ENCODE measurements at regions not wholly inside any gene's neighbourhood (a gene's known extent, or its start where the extent isn't known, plus 50 kb on each side); places are given as distances from the start of the nearest gene placed in this dataset.

GRCh38 chr9:30120666-30121065 is 2263.8 kb upstream of the ACO1 start:
- intact Hi-C loops (cut with micrococcal nuclease): no loop called here
- no peaks in the 10 kb centered on the region for H3K9me2 ChIP-seq (ENCODE audit: insufficient read depth)
- ChIA-PET CTCF (no interaction called here), POLR2A (no interaction called here), RAD21 (ENCODE audit: low non-redundant PET in 1 of 2, low total read pairs in 2 of 2, uncharacterized antibody in 2 of 2, unreplicated experiment in 2 of 2) (no interaction called here)
- H3K27ac ChIP-seq (ENCODE audit: low read depth, low read length): no peak overlapping the region
- no peak overlapping the region for H3K4me2 ChIP-seq (ENCODE audit: low read length)
- no peaks in the 10 kb centered on the region for H3K4me1 ChIP-seq (ENCODE audit: control insufficient read depth in 1 of 2, insufficient read depth in 2 of 2, low read length in 2 of 2)
- H3K9ac ChIP-seq (ENCODE audit: low read length): no peak overlapping the region
- H3K79me2 ChIP-seq (ENCODE audit: insufficient read depth, low read length): no peaks in the 10 kb centered on the region
- no peak for TF ChIP-seq POLR2A (IDR thresholded peaks at IDR 0.05; ENCODE audit: borderline replicate concordance, extremely low read depth, insufficient read depth, insufficient read length)
- TF ChIP-seq MAX (IDR thresholded peaks at IDR 0.05): no peak
- no peak for TF ChIP-seq ATF3 (IDR thresholded peaks at IDR 0.05)
- TF ChIP-seq CBX3 (IDR thresholded peaks at IDR 0.05; ENCODE audit: low read depth): no peak
- no peak for TF ChIP-seq SRF (IDR thresholded peaks at IDR 0.05; ENCODE audit: low read depth)
- TF ChIP-seq CEBPB (IDR thresholded peaks at IDR 0.05; ENCODE audit: low read depth): no peak
- TF ChIP-seq SIN3A (IDR thresholded peaks at IDR 0.05; ENCODE audit: low read depth): no peak
- no peak for TF ChIP-seq ZFX (IDR thresholded peaks at IDR 0.05)
- no peak for TF ChIP-seq POLR2AphosphoS5 (IDR thresholded peaks at IDR 0.05; ENCODE audit: low read depth, low read length)
- TF ChIP-seq ELF1 (IDR thresholded peaks at IDR 0.05; ENCODE audit: borderline replicate concordance, low read depth): no peak
- TF ChIP-seq CTCF (IDR thresholded peaks at IDR 0.05 in 2 of 3, conservative IDR thresholded peaks at IDR 0.05 in 1 of 3; ENCODE audit: borderline replicate concordance in 1 of 3, insufficient read depth in 1 of 3, low read depth in 2 of 3, low read length in 2 of 3): no peak
- no peak overlapping the region for H3K4me3 ChIP-seq (replicated peaks in 1 of 2; ENCODE audit: low read depth in 1 of 2, low read length in 2 of 2)
- no peaks in the 10 kb centered on the region for H3K9me3 ChIP-seq (ENCODE audit: control insufficient read depth in 1 of 2, insufficient read depth in 1 of 2, low read depth in 1 of 2, low read length in 2 of 2)
- no peak for DNase-seq (ENCODE audit: low read depth, low spot score)
- no peaks in the 10 kb centered on the region for H4K20me1 ChIP-seq (ENCODE audit: insufficient read depth)
- no TSS peak for BruUV-seq (replicated peaks)
- ATAC-seq: no peak
- H3K36me3 ChIP-seq (ENCODE audit: control insufficient read depth in 1 of 2, insufficient read depth in 2 of 2, low read length in 2 of 2): no peaks in the 10 kb centered on the region
- H3K27me3 ChIP-seq (ENCODE audit: insufficient read depth, low read length): no peaks in the 10 kb centered on the region
- no peak overlapping the region for H2AFZ ChIP-seq (ENCODE audit: low read depth, low read length, poor library complexity, severe bottlenecking)
